NCI-H524 treated with DMSO at 0.1 percent for 48 hours (cell line): ENCODE measurements at regions not wholly inside any gene's neighbourhood (a gene's known extent, or its start where the extent isn't known, plus 50 kb on each side); places are given as distances from the start of the nearest gene placed in this dataset.

ENCODE experiments used
- DNase-seq: peaks from one replicate; lab custom pipeline; 2025; lab: John Stamatoyannopoulos, UW

GRCh38 chr21:38956521-38956855 is 150.8 kb downstream of the ETS2 start:
- DNase-seq = no peak

GRCh38 chr21:38956007-38956406 is 150.3 kb downstream of the ETS2 start:
- DNase-seq = no peak

- no peak for DNase-seq
Measured at GRCh38 chr21:38955495-38955894, 149.8 kb downstream of the ETS2 start.

- no peak for DNase-seq
Measured at GRCh38 chr21:38954588-38955004, 148.9 kb downstream of the ETS2 start.

GRCh38 chr21:38953516-38953915 is 147.8 kb downstream of the ETS2 start:
- no peak for DNase-seq

GRCh38 chr21:38952890-38953289 is 147.2 kb downstream of the ETS2 start:
- DNase-seq = peak; percentile 1

- DNase-seq = no peak
Measured at GRCh38 chr21:38951095-38951730, 145.5 kb downstream of the ETS2 start.

GRCh38 chr21:38950435-38951094 is 144.8 kb downstream of the ETS2 start:
- no peak for DNase-seq

GRCh38 chr21:38949070-38949380 is 143.3 kb downstream of the ETS2 start:
- DNase-seq = no peak

GRCh38 chr21:38948377-38949069 is 142.8 kb downstream of the ETS2 start:
- no peak for DNase-seq

- DNase-seq = no peak
Measured at GRCh38 chr21:38945545-38946245, 140.0 kb downstream of the ETS2 start.

GRCh38 chr21:38944903-38945302 is 139.2 kb downstream of the ETS2 start:
- DNase-seq = no peak

GRCh38 chr21:38944402-38944801 is 138.7 kb downstream of the ETS2 start:
- no peak for DNase-seq

GRCh38 chr21:38942748-38943211 is 137.1 kb downstream of the ETS2 start:
- no peak for DNase-seq

GRCh38 chr21:38938769-38939168 is 133.0 kb downstream of the ETS2 start:
- DNase-seq = no peak

- DNase-seq = peak; percentile 3
Measured at GRCh38 chr21:38938343-38938742, 132.6 kb downstream of the ETS2 start.

- no peak for DNase-seq
Measured at GRCh38 chr21:38937844-38938243, 132.1 kb downstream of the ETS2 start.

- DNase-seq = no peak
Measured at GRCh38 chr21:38937286-38937790, 131.6 kb downstream of the ETS2 start.

- DNase-seq = no peak
Measured at GRCh38 chr21:38936240-38936639, 130.5 kb downstream of the ETS2 start.

GRCh38 chr21:38933731-38934130 is 128.0 kb downstream of the ETS2 start:
- no peak for DNase-seq

- no peak for DNase-seq
Measured at GRCh38 chr21:38931291-38931690, 125.6 kb downstream of the ETS2 start.

- DNase-seq = no peak
Measured at GRCh38 chr21:38930853-38931252, 125.1 kb downstream of the ETS2 start.

GRCh38 chr21:38930066-38930465 is 124.3 kb downstream of the ETS2 start:
- no peak for DNase-seq
